GM12874 (cell line): ENCODE measurements at regions not wholly inside any gene's neighbourhood (a gene's known extent, or its start where the extent isn't known, plus 50 kb on each side); places are given as distances from the start of the nearest gene placed in this dataset.

ENCODE experiments used
- CTCF ChIP-seq: IDR thresholded peaks from 2 replicates; pipeline ENCODE4 v1.5.1; 2011; ENCODE audit warnings: low read depth, mild to moderate bottlenecking, control low read depth, low read length, moderate library complexity; ENCODE audit not compliant: insufficient read depth

GRCh38 chrX:121504153-121504552 lies 456.7 kb downstream of the GLUD2 start:
- no peak for TF ChIP-seq CTCF

GRCh38 chrX:121546317-121546716 lies 498.9 kb downstream of the GLUD2 start:
- no peak for TF ChIP-seq CTCF

GRCh38 chrX:121558886-121559285 lies 511.5 kb downstream of the GLUD2 start:
- no peak for TF ChIP-seq CTCF

GRCh38 chrX:121562616-121563015 lies 515.2 kb downstream of the GLUD2 start:
- TF ChIP-seq CTCF, result no peak

GRCh38 chrX:121569609-121570008 lies 522.2 kb downstream of the GLUD2 start:
- TF ChIP-seq CTCF, result no peak

GRCh38 chrX:121570072-121570841 lies 522.8 kb downstream of the GLUD2 start:
- no peak for TF ChIP-seq CTCF

GRCh38 chrX:121571333-121571732 lies 523.9 kb downstream of the GLUD2 start:
- no peak for TF ChIP-seq CTCF
